Bronchial epithelial cell (primary cell): ENCODE measurements at regions not wholly inside any gene's neighbourhood (a gene's known extent, or its start where the extent isn't known, plus 50 kb on each side); places are given as distances from the start of the nearest gene placed in this dataset.
"Not testable (repeated sequence)": the region's sequence is repeated elsewhere in the genome, so short reads cannot be mapped to it uniquely, and the experiment has no call there.

Experiments used
- DNase-seq: peaks from one replicate; pipeline ENCODE4 v3.0.0-alpha.2; 2010; ENCODE audit warnings: low read depth
- FAIRE-seq: peaks from 2 replicates; lab custom pipeline; 2011; peaks lifted over from hg19 to GRCh38; lab: Jason Lieb, UNC
- H3K27me3 ChIP-seq: 2 replicates; pipeline ENCODE4 v1.5.1; 2011; ENCODE audit warnings: low read length; ENCODE audit not compliant: control insufficient read depth, insufficient read depth
- H3K36me3 ChIP-seq: 2 replicates; pipeline ENCODE4 v1.5.1; 2011; ENCODE audit warnings: low read length; ENCODE audit not compliant: control insufficient read depth, insufficient read depth
- H3K4me3 ChIP-seq: 2 replicates; pipeline ENCODE4 v1.5.1; 2011; ENCODE audit warnings: mild to moderate bottlenecking, low read depth, low read length, control low read depth
- CTCF ChIP-seq: IDR thresholded peaks from 2 replicates; pipeline ENCODE4 v1.5.1; 2011; ENCODE audit warnings: mild to moderate bottlenecking, moderate library complexity, low read length, control low read depth, inconsistent platforms; ENCODE audit not compliant: insufficient read depth, severe bottlenecking

GRCh38 chr6:118705544-118706491, 54.4 kb upstream of the CEP85L start:
- no peak for TF ChIP-seq CTCF
- DNase-seq (peak; percentile 62), FAIRE-seq (no peak)
- Histone ChIP-seq H3K36me3 (no peaks in the 10 kb centered on the region), H3K27me3 (no peaks in the 10 kb centered on the region), H3K4me3 (no peak overlapping the region)

- Histone ChIP-seq H3K4me3 (no peak overlapping the region), H3K27me3 (no peaks in the 10 kb centered on the region), H3K36me3 (no peaks in the 10 kb centered on the region)
- no peak for DNase-seq
- no peak for TF ChIP-seq CTCF
- no peak for FAIRE-seq
These were observed 53.5 kb upstream of the CEP85L start for GRCh38 chr6:118704915-118705314.

- not testable (repeated sequence) for H3K36me3 ChIP-seq, H3K4me3 ChIP-seq, FAIRE-seq, DNase-seq, H3K27me3 ChIP-seq
These were observed 49.9 kb upstream of the CEP85L start for GRCh38 chr6:118701260-118701659.
